ENCODE measurements at regions not wholly inside any gene's neighbourhood (a gene's known extent, or its start where the extent isn't known, plus 50 kb on each side); places are given as distances from the start of the nearest gene placed in this dataset.

DNA sequence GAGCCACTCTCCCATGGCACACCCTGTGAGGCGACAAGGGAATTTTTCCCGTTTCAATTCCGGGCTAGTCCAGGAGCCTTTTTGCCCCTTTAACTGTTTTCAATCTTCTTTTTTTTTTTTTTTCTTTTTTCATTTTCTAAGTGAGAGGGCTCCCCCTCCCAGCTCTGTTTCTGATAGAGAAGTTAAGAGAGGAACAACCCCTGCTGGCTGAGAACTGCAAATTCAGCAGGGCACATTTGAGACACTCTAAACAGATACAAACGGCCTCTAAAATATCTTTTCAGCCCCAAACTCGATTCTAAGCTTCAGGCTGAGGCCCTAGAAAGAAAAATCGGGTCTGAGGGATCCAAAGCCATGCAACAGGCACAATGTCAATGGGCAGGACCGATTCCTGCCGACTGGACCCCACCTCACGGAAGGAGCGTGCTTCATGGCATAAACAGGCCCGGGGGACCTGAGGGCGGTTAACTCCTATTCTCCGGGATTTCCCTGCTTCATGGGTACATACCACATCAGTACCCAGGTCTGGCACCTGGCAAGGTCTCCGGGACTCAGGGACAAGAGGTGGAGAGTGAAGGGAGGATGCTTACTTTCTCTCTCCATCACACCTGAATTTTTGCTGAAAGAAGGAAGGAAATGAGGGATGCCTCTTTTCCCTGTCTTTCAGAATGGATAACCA is 627.5 kb downstream of the BUD13 start:
- H3K4me3 Mint-ChIP-seq = no peak overlapping the region
- no peak overlapping the region for H3K27ac Mint-ChIP-seq
- no peaks in the 10 kb centered on the region for H3K4me1 Mint-ChIP-seq
- peaks cover 13% of the 10 kb centered on the region for H3K9me3 Mint-ChIP-seq
- peaks cover 19% of the 10 kb centered on the region for H3K27me3 Mint-ChIP-seq (ENCODE audit: low read depth)
- TF ChIP-seq, protein P1, sequence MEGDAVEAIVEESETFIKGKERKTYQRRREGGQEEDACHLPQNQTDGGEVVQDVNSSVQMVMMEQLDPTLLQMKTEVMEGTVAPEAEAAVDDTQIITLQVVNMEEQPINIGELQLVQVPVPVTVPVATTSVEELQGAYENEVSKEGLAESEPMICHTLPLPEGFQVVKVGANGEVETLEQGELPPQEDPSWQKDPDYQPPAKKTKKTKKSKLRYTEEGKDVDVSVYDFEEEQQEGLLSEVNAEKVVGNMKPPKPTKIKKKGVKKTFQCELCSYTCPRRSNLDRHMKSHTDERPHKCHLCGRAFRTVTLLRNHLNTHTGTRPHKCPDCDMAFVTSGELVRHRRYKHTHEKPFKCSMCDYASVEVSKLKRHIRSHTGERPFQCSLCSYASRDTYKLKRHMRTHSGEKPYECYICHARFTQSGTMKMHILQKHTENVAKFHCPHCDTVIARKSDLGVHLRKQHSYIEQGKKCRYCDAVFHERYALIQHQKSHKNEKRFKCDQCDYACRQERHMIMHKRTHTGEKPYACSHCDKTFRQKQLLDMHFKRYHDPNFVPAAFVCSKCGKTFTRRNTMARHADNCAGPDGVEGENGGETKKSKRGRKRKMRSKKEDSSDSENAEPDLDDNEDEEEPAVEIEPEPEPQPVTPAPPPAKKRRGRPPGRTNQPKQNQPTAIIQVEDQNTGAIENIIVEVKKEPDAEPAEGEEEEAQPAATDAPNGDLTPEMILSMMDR (IDR thresholded peaks at IDR 0.05; ENCODE audit: unreplicated experiment in 3 of 3) = no peak
- no peaks in the 10 kb centered on the region for H3K36me3 Mint-ChIP-seq (ENCODE audit: low read depth)

DNA sequence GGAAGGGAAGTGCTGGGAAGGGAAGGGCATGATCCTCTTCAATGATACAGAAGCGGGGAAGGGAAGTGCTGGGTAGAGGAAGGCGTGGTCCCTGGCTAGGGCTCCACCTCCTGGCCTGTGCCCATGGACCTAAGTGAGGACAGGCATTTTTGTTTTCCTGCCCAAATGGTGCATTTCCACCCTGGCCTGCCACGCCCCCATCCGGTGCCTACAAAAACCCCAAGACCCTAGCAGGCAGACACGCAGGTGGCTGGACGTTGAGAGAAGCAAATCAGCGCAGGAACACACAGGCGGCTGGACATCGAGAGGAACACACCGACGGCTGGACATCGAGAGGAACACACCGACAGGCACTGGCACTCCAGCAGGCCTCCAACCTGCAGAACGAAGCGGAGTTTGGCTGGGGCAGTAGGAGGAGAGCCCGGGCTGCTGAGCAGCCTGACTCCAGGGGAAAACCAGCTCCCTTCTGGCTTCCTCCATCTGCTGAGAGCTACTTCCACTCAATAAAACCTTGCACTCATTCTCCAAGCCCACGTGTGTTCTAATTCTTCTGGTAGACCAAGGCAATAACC is 628.3 kb downstream of the BUD13 start:
- Mint-ChIP-seq H3K36me3 (ENCODE audit: low read depth) (no peaks in the 10 kb centered on the region), H3K9me3 (peaks cover 13% of the 10 kb centered on the region), H3K27me3 (ENCODE audit: low read depth) (peaks cover 19% of the 10 kb centered on the region), H3K4me1 (no peaks in the 10 kb centered on the region), H3K27ac (no peak overlapping the region), H3K4me3 (no peak overlapping the region)
- TF ChIP-seq, protein P1 (IDR thresholded peaks at IDR 0.05; ENCODE audit: unreplicated experiment in 3 of 3) = no peak

DNA sequence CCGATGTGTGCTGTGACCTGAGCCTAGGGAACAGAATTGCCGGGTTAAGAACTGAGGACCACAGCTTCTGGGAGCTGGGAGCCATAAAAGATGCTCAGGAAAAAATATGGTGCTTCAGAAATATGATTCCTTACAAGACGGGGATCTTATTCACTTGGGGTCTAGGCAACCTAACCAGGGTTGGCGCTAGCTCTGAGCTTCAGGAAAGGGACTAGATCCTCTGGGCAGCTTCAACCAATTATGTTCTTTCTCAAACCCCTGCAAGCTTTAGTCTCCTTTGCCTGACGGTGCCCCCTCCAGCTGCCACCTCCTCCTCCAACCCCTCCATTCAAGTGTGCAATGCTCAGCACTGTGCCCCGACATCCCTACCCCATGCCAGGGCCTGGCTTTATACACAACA is 634.1 kb upstream of the CADM1 start:
- no peak overlapping the region for H3K4me3 Mint-ChIP-seq
- peaks cover 10% of the 10 kb centered on the region for H3K27me3 Mint-ChIP-seq (ENCODE audit: low read depth)

DNA sequence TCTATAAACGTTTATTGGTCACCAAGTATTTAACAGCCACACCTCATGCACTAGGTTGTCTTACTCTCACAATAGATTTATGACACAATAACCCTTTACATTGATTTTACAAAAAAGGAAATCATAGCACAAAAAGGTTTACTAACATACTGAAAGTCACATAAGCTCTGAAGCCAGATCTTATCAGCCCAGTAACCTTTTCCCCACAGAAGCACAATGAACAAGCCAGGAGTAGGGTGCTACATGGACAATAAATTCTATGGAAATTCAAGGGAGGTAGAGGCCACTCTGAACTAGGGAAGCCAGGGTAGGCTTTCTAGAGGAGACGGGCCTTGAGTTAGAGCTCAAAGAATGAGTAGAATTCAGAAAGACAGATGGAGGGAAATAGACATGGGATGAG is 633.5 kb upstream of the CADM1 start:
- Mint-ChIP-seq H3K4me3 (no peak overlapping the region), H3K9me3 (peaks cover 13% of the 10 kb centered on the region), H3K27me3 (ENCODE audit: low read depth) (peaks cover 12% of the 10 kb centered on the region), H3K4me1 (no peaks in the 10 kb centered on the region), H3K36me3 (ENCODE audit: low read depth) (no peaks in the 10 kb centered on the region), H3K27ac (peak overlapping the region in 2 of 3 experiments; percentile 11 to 87)
- TF ChIP-seq, protein P1 (IDR thresholded peaks at IDR 0.05; ENCODE audit: unreplicated experiment in 3 of 3) = no peak

More for the DNA sequence above, 634.1 kb upstream of the CADM1 start:
- Mint-ChIP-seq H3K9me3 (peaks cover 13% of the 10 kb centered on the region), H3K27ac (peak overlapping the region in 1 of 3 experiments; percentile 87), H3K36me3 (ENCODE audit: low read depth) (no peaks in the 10 kb centered on the region), H3K4me1 (no peaks in the 10 kb centered on the region)
- TF ChIP-seq, protein P1 (IDR thresholded peaks at IDR 0.05; ENCODE audit: unreplicated experiment in 3 of 3) = no peak

DNA sequence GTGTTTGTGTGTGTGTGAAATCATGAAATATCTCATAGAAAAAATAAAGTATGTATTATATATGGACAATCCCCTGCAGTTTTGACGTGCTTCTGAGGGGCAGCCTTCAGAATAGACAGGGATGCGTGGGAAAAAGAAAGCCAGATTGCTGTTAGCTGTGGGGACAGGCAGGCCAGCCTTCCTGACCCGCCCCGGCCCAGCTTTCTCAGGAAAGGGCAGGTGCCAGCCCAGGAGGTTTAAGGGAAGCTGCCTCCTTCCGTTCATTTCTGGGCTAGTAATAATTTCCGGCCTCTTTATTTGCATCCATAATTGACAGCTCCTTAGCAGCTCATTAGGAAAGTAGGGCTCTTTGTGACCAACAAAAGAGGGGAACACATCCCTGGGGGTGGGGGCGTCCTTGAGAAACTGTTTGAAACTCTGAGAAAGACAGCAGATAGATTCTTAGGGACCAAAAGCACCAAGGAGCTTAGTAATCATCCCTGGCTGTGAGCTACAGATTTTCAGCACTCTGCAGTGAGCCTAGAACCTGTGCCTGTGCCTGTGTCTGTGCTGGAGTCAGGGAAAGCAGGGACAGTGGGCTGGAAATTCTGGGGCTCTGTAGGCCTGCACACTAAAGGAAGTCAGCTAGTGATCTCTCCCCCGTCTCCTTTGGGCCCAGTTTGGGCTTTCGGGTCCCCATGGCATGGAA is 632.9 kb upstream of the CADM1 start:
- Mint-ChIP-seq H3K4me1 (no peaks in the 10 kb centered on the region), H3K27ac (no peak overlapping the region), H3K36me3 (ENCODE audit: low read depth) (no peaks in the 10 kb centered on the region), H3K27me3 (ENCODE audit: low read depth) (peaks cover 12% of the 10 kb centered on the region), H3K4me3 (no peak overlapping the region), H3K9me3 (peaks cover 11% of the 10 kb centered on the region)
- TF ChIP-seq, protein P1 (IDR thresholded peaks at IDR 0.05; ENCODE audit: unreplicated experiment in 3 of 3) = no peak
